COR-L47 (cell line): ENCODE measurements at regions not wholly inside any gene's neighbourhood (a gene's known extent, or its start where the extent isn't known, plus 50 kb on each side); places are given as distances from the start of the nearest gene placed in this dataset.

Source experiments
- DNase-seq: peaks from one replicate; lab custom pipeline; 2025; lab: John Stamatoyannopoulos, UW

DNA sequence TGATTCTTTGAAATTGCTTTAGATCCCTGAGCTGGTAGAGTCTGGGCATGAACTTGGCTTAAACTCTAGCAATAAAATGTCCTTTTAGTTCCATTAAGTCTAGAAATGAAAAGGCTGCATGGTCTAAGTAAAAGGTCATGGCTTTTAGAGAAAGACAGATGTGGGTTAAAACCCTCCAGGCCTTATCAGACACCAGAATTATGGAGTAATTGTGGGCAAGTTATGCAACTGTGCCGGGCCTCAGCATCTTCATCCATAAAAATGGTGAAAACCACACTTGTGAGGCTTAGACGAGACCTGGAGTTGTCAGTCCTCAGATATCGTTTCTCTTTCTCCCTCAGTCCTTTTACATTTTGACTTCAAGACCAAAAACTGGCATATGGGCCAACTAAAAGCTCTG, 597.9 kb upstream of the KIRREL3 start:
- no peak for DNase-seq

DNA sequence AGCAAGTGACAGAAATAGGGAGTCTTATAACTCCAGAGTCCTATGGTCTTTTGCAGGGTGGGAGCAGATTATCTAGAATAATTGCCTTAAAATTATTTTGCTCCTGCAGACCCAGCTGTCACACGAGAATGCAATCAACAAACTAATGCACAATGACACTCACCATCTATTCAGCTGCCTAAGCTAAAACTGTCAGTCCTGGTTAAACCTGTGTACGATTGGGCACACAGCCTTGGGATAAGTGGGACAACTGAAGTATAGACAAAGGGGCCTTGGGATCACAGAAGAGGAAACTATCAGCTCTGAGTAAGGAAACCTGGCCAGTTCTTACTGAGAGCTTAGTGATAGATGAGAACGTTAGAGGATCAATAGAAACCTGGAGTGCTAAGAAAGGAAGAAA, 595.9 kb upstream of the KIRREL3 start:
- no peak for DNase-seq

DNA sequence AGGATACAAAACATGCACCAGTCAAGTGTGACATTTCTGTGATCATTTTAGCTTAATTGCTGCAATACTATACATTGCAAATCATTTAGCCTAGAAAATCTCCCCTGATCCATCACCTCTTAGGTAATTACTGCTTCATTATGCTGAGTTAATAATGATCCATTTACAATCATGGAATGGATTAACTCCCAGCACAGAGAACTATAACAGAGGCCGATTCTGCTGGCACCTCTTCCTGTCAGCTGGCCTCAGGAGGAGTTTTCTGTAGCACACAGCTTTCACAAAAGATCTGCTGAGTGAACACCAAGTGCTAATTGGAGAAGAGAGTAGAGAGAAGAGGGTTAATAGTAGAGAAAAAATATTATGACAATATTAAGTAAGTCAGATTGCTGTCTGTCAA, 591.8 kb upstream of the KIRREL3 start:
- no peak for DNase-seq

DNA sequence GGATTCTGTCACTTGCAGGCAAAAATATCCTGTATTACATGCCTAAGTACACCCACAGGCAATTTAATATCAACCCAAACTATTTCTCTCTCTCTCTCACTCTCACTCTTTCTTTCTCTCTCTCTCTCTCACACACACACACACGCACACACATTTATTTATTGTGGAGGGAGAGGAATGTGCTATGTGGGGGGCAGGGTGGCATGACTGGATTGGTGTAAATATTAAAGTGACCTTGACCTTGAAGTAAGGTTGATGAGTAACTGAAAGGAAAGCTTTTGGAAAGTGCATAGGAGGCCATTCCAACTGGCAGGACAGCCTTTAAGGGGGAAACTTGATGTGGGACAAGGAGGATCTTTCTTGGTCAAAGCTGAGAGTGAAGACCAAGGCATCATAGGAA, 589.7 kb upstream of the KIRREL3 start:
- DNase-seq: no peak

DNA sequence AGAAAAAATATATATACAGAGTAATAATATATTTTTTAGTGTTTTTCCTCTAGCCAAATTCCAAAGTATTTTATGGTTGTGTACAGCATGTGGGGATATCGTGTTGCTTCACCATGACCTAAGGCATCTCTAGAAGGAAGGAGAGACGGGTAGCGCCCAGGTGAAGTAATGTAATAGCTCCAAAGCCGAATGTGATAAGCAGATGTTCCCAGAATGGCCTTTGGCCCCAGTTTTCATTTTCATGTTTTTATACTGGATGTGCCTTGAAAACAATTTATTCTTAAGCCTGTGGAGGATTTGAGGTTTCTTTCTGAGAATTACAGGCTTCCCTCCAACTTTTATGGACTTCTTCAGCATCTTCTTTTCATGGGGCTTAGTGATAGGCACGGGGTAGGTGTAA, 587.9 kb upstream of the KIRREL3 start:
- DNase-seq: no peak

DNA sequence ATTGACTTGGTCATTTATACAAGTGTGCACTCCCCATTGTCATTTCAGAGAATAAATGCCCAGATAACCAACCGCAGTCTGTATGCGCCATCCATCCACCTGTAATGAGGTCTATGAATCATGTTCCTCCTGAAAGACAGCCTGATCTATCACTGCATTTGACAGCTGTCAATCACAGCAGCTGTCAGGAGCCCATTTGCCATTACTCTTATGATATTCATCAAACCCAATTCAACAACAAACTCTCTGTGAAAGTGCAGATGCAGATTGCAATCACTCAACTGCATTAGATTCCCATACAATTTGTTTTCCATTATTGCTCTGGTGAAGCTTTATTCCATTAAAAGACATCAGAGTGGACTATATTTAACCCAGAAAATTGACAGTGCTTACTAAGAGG, 586.9 kb upstream of the KIRREL3 start:
- no peak for DNase-seq

DNA sequence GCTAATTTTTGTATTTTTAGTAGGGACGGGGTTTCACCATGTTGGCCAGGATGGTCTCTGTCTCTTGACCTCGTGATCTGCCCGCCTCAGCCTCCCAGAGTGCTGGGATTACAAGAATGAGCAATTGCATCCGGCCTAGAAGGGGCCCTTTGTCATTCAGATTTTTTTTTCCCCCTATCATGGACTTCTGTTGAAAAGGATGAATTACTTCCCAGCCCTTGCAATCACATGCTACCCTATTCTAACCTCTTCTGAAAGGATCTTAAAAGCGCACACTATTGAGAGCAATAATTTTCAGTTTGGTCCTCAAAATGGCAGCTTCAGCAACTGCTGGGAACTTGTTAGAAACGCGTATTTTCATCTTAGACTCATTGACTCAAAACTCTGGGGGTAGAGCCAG, 575.6 kb upstream of the KIRREL3 start:
- no peak for DNase-seq

DNA sequence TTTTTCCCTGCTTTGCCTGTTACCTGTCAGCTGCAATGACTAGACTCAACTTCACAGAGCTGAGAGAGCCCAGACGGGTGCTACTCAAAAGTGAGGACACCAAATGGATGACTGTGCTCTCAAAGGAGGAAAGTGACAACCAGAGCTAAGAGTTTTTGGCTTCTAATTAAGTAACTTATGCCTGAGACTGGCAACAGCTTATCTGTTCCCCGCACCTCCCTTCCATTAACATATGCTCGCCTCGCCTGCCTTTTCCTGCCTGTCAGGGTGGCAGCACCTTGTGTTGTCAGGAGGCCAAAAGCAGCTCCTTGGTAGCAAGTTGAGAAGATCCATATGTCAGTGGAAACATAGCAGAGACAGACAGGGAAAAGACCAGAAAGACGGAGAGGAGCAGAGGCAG, 573.9 kb upstream of the KIRREL3 start:
- DNase-seq: no peak

DNA sequence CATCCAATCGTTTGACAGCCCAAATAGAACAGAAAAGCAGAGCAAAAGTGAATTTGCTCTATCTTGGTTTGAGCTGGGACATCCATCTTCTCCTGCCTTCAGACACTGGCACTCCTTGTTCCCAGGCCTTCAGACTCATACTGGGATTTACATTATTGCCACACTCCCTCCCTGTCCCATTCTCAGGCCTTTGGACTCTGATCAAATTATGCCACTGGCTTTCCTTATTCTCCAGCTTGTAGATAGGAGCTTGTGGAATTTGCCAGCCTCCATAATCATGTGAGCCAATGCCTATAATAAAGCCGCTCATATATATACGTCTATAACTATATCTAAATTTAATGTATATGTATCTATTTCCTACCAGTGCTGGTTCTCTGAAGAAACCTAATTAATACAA, 568.3 kb upstream of the KIRREL3 start:
- DNase-seq: no peak

DNA sequence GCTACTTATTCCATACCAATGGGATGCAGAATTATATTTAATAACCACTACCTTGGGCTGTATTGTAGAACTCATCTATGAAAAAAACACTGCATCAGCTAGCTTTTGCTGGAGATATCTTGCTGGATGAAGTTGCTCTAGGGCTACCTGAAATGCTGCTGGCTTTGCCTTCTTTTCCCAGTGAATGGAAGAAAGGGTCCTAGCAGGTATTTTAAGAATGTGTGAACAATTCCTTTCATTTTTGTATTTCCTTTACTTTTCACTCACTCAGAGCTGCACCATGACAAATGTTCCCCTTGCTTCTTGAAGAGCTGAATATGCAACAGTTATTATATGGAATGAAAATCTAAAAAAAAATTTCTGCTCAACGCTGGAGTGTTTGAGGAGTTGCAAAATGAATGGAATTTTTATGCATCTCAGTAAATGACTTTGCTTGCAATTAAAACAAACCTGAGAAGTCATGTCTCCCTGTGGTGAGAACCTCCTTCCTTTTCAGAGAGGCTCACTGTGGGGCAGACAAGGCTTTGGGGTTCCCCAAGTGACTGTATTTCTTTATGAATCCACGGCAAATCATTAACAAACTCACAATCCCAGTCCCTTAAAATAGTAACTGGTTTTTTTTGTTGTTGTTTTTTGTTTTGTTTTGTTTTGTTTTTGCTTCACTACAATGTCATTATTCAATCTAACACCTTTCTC, 566.8 kb upstream of the KIRREL3 start:
- DNase-seq: no peak

DNA sequence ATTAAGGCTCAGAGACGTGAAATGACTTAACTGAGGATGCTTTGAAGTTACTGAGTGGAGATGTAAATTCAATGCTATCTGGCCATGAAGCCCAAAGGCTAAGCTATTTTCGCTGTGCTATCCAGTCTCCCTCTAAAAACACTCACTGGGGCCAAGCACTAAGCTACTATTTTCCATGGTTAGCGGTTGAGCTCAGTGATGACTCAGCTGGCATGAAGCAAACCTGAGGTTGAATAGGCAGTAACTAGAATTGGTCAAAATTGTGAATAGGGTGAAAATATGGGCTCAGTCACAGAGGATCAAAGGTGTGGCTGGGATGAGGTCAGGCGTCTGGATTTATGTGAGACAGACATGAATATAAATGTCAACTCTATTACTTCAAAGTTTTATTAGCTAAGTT, 564.2 kb upstream of the KIRREL3 start:
- DNase-seq: no peak

DNA sequence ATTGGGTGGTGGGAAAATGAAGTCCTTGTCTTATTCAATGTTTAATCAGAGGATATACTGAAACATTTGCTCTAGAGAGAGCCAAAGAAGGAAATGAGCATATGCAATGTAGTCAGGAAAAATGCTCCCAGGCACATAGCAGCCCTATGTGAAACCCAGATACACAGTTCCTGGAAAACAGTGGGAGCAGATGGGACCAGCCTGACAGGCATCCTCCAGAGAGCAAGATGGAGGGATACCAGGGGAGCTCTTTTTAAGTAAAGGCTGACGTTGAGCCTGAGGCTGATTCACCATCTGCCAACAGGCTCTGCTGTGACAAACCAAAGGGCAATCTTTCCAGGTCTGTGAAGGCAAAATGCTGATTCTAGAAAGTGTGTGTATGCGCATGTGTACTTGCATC, 559.4 kb upstream of the KIRREL3 start:
- no peak for DNase-seq

DNA sequence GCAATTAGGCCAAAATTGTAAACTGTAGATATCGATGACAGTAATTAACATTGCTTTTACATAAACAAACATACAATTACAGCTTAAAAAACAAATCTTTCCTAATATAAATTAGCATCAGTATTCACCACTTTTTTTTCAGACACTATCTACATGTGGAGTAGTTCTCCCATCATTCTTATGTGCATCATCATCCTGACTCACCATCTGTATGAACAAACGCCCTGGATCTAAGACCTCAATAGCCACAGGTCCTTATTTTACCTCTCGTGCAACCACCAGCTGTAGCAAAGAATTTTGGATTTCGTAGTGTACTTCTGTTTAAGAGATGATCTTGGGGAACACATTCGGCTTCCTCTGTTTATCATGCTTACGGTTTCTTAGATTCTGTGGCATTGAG, 551.9 kb upstream of the KIRREL3 start:
- DNase-seq: no peak

DNA sequence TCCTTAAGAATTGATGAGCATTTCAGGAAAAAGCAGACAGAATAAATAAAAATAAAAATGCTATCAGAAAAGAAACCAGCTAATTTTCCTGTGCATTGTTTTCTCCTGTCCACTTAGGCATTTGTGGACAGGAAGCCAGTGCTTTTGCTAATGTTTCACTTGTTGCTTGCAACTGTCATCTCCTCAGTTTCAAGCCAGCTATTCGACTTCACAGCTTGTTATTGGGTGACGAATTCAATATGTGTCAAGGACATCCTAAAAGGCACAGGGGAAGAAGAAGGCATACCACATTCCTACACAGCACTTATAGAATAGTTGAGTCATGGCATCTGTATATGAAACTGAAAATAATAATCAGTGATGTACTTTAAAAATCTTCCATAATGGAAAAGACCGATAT, 530.6 kb upstream of the KIRREL3 start:
- DNase-seq: no peak

DNA sequence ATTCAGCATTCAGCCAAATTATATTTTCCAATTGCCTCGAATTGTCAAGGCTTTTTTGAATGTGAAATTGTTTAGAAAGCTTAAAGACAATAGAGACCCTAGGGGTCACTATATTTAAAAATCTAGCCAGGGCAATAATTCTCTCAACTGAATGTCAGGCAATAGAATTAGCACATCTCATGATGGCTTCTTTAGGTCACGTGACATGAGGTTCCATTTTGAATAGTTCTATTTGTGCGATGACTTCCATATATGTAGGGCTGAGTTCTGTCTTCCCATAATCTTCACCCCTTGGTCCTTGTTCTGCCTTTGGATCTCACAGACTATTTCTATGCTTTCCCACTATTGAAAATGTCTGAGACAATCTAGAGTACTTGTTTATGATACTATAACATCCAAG, 527.7 kb upstream of the KIRREL3 start:
- no peak for DNase-seq

DNA sequence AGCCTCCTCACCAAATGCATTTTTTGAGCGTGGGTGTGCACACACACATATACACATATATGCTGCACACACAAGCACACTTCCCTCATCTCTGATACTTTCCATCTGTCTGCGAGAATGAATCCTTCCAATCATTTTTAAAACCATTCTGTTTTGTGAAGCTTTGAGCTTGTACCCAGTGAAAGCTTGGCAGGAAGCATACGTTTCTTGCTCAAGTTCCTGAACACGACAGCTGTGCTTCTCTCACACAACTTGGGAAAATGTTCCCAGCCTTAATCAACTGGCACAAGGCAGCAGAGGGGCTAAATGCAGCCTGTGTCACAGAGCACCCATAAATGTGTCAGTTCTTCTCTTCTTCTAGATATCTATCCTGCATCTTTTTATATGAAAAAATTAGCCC, 524.0 kb upstream of the KIRREL3 start:
- DNase-seq: no peak

DNA sequence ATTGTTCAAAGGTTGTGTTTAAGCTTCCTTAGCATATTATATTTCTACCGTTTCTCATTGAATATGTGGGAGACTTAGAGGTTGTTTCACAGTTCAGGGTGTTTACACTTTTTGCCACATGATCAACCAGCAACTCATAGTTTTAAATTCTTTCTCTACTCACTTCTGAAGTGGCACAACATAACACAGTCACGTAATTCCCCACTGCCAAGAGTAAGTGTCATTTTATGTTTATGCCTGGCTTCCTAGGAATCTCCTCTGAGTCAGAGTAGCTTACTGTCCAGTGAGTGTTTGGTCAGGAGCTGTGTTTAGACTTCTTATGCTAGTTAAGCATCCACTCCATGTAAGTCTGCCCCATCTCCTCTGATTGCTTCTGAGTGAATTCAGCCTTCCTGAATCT, 520.8 kb upstream of the KIRREL3 start:
- DNase-seq: no peak

DNA sequence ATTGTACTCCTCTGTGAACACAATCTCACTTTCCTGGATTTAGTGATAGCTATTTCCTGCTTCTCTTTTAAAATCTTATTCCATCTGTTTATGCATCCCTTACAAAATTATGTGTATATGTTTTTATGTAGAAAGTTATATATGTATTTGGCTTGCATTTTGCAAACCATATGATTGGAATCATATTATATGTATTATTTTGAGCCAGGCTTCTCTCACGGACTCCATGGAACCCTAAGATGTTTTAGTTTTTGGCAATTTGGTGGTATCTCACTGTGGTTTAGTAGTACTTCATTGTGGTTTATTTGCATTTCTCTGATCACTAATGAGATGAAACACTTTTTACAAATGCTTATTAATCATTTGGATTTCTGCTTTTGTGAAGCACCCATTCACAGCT, 507.3 kb upstream of the KIRREL3 start:
- DNase-seq: no peak

DNA sequence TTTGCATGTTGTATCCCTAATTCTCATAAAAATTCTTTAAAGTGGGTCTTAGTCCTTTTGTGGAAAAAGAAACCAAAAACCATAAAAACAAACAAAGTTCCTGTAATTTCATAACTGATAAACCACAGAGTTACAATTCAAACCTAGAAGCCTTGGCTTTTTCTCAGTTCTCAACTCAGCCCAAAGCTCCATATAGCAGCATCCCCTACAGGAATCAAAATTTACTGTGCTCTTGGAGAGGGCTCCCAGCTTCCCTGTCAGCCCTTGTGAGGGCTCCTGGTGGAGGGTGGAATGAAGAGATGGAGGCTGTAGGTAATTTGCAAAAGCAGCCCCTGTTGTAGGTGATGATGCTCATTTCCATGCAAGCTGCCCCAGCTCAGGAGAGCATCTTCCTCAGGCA, 506.1 kb upstream of the KIRREL3 start:
- DNase-seq: no peak

DNA sequence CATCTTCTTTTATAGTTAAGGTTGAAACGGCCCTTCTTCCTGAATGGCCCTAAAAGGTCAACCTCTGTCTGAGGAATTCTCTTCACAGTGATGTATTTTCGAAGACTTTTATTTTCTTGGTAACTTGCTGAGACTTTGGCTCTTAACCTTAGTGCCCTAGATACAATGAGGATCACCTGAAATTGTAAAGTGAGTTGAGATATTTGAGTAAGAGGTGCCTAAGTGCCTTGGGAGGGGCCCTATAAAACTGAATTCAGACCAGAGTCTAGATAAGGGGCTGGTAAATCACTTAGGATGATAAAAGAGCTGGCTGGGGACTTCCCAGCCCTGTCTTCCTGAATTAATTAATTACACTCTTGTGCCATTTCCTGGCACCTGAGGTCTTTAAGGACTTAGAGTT, 505.6 kb upstream of the KIRREL3 start:
- no peak for DNase-seq

DNA sequence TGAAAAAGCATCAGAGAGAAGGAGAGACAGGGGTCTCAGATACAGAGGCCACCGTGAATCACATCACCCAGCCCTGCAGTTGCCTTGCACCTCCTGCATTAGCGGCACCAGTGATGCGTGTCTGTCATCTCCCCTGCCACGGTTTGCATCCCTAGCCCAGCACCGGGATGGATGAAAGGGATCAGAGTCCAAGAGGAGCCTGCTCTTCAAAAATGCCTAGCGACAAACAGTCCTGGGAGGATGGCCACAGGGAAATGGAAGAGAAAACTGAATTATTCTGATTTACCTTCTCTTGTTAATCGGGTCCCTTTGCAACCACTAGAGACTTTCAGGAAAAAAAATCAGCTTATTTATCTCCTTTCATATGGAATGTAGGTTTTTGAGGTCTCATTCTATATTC, 495.6 kb upstream of the KIRREL3 start:
- DNase-seq: no peak

DNA sequence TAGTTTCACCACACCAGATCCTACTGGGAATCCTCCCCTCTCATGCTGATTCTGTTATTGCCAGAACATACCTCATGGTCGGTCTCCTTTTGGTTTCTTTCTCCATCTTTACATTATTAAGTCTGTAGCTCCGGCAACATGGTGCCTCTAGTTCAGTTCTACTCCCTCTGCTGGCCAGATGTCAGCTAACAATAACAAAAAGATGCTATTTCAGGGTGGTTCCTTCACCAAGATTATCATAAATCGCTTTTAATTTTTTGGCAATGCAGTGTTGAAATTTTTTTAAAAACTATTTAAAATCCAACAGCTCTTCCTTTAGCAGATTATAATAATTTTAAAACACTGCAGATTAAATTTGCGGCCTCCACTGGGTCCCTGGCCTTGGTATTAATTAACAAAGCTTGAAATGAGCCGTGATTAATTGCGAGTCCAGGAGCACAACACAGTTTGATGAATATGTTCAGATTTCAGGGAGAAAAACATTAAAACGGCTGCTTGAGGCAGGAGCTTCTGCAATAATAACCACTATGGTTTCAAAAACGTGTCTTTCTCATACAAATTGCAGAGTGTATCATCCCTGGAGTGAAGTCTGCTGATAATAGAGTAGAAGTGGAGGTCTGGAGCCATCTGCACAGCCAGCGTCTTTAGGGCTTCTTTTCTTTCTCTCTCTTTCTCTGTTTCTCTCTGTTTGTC, 492.9 kb upstream of the KIRREL3 start:
- peak; percentile 48 for DNase-seq

DNA sequence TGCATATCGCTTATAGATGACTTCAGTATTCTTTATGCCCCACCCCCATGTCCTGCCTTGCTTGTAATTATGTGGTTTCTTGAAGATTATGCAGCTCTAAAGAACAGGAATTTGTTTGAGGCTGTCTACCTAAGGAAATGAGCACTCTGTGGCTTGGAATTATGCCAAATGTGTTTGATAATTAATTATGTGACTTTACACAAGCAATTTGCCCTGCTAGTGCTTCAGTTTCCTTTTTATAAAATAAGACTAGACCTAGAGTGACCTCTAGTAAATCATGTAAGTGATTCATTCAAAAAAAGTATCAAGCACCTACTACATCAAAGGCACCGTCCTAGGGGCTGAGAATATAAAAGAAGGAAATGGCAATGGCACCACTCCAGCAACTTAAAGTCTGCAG, 491.5 kb upstream of the KIRREL3 start:
- DNase-seq: no peak

DNA sequence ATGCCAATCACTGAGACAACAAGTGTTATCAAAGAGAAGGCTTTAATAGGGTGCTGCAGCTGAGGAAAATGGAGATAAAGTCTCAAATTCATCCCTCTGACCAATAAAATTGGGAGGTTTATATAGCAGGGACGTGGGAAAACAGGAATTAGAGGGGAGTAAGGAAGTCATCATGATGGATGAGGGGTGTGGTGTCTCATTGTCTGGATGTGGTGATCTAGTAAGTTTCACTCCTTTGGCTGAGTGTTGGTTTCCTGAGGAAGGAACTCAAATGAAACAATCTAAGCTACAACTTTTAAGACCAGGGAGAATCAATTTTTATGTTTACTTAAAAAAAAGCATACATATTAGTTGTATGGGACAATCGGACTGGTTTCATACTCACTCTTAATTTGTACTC, 491.0 kb upstream of the KIRREL3 start:
- no peak for DNase-seq
